Stomach (tissue), 4 donors: ENCODE measurements at regions not wholly inside any gene's neighbourhood (a gene's known extent, or its start where the extent isn't known, plus 50 kb on each side); places are given as distances from the start of the nearest gene placed in this dataset.

ENCODE experiments used
- CTCF ChIP-seq, 7 experiments: fragments of 450-650 bp in 4 of 7; fragments of 200-600 bp in 3 of 7; sonication (generic) in 3 of 7; IDR thresholded peaks; one replicate each; pipeline ENCODE4 v1.5.1; 2016 to 2019; ENCODE audit warnings: antibody characterized with exemption in 7 of 7, control low read depth in 2 of 7, mild to moderate bottlenecking in 1 of 7
- EP300 ChIP-seq: sonication (generic); formaldehyde crosslinking; IDR thresholded peaks from one replicate; pipeline ENCODE4 v1.6.1; 2017; ENCODE audit warnings: antibody characterized with exemption
- POLR2AphosphoS5 ChIP-seq, 3 donors: sonication (generic); formaldehyde crosslinking; IDR thresholded peaks; one replicate each; pipeline ENCODE4 v1.6.1; 2016; ENCODE audit warnings: antibody characterized with exemption in 3 of 3

- TF ChIP-seq CTCF (IDR thresholded peaks at IDR 0.05) (no peak), POLR2AphosphoS5 (IDR thresholded peaks at IDR 0.05) (no peak), EP300 (no peak)
These were observed 142.3 kb downstream of the CHD1L start for GRCh38 chr1:147384804-147385203.
